GM12873 (cell line): ENCODE measurements at regions not wholly inside any gene's neighbourhood (a gene's known extent, or its start where the extent isn't known, plus 50 kb on each side); places are given as distances from the start of the nearest gene placed in this dataset.

Experiments
- TF ChIP-seq, protein P1 (sequence below): IDR thresholded peaks from 2 replicates; pipeline ENCODE4 v1.5.1; 2012; ENCODE audit warnings: low read depth, mild to moderate bottlenecking, moderate library complexity, low read length, control low read depth; ENCODE audit not compliant: insufficient read depth; ENCODE audit errors: missing control alignments

DNA sequence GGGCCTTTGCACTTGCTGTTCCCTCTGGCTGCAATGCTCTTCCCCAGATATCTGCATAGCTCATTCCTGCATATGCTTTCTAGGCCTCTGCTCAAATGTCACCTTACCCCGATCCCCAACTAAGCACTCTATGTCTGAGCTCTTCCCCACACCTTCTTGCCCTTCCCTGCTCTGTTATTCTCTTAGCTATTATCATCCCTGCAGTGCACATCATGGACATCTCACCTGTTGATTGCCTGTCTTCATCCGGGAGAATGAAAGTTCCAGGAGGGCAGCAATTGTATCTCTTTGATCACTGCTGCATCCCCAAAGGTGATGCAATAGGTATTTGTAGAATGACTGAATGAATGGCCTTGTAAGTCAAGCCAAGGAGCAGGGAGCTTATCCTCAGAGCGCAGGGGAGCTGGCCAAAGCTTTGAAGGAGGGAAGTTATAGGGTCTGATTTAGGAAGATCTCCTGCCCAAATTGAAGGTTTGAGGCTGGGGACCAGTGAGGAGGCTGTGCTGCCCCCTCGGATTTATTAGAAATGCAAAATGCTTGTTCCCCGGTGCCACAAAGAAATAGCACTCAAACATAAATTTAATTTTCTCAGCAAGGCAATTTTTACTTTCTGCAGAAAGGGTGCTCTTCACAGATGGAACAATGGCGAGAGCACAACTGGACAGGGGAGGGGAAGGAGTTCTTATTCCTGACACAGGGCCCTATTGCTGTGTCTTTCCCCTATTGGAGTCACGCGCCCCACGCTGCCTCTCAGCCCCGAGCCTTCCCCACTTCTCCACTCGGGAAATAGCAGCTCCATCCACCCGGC, 631.1 kb downstream of the MATN1 start:
- TF ChIP-seq, protein P1, sequence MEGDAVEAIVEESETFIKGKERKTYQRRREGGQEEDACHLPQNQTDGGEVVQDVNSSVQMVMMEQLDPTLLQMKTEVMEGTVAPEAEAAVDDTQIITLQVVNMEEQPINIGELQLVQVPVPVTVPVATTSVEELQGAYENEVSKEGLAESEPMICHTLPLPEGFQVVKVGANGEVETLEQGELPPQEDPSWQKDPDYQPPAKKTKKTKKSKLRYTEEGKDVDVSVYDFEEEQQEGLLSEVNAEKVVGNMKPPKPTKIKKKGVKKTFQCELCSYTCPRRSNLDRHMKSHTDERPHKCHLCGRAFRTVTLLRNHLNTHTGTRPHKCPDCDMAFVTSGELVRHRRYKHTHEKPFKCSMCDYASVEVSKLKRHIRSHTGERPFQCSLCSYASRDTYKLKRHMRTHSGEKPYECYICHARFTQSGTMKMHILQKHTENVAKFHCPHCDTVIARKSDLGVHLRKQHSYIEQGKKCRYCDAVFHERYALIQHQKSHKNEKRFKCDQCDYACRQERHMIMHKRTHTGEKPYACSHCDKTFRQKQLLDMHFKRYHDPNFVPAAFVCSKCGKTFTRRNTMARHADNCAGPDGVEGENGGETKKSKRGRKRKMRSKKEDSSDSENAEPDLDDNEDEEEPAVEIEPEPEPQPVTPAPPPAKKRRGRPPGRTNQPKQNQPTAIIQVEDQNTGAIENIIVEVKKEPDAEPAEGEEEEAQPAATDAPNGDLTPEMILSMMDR = no peak

DNA sequence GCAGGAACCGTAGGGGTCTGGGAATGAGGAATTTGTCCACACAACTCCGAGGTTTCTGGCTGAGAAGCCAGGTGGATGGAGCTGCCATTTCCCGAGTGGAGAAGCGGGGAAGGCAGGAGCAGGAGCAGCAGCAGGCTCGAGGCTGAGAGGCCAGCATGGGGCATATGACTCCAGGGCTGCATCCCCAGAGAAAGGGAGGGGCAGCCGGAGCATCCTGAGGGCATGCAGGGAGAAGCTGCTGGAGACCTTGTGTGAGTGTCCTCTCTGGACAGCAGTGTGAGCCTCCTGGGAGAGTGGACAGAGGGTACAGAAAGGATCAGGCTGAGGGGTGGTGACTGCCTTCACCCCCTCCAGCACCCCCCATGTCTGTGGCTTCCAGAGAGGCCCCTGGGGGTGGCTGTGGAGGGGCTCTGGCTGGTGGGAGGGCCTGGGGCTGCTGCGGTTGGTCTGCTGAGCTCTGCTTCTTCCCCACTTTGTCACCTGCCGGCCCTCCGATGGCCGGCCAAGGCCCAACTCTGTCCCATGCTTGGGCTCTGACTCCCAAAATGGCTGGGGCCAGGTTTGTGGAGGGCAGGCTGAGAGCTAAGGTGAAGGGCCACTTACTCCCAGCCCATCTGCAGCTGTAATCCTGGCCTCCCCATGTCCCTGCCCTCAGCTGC, 633.1 kb downstream of the MATN1 start:
- TF ChIP-seq, protein P1 = no peak

DNA sequence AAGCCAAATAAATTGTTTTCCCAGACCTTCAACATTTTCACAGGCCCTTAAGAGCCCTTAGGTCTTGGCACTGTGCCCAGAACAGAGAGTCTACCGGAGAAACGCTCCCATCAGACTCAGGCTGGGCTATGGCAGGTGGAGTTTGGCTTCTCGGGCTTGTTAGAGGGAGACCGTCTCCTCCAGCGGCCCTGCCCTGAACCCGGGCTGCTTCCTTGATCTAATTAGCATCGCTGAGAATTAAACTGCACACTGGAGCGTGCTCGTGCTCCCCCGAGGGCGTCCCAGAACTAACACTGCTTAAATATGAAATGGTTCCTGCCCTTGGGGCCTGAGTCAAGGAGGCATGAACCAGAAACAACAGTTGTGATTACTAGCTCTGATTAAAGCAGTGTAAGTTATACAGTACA, 634.4 kb downstream of the MATN1 start:
- TF ChIP-seq, protein P1 = no peak

DNA sequence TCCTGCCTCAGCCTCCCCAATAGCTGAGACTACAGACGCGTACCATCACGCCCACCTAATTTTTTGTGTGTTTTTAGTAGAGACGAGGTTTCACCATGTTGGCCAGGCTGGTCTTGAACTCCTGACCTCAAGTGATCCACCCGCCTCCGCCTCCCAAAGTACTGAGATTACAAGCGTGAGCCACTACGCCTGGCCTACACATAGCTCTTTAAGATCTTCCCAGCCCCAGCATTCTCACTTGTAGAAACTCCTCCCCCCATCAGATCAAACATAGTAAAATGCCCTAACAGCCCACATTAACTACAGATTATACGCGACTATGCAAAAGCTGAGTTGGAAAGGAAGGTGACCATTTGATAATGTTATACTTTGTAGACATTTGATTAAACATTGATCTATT, 634.8 kb downstream of the MATN1 start:
- TF ChIP-seq, protein P1 = no peak

DNA sequence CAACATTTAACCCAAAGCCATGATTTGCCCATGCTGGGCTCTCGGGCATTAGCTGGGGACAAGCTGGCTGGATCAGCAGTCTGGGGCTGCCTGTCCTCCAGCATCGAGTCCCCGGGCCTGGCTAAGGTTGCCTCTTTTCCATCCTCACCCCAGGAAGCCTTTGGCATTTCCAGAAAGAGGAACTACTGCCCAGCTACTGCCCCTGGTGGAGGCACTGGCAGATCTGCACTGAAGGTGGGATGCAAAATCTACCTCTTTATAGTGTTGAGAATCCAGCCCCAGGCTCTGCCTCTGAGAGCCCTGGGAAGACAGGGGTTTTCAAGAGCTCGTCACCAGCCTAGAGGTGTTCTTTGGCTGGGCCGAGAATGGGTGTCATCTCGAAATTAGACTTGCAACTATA, 635.9 kb downstream of the MATN1 start:
- TF ChIP-seq, protein P1 = peak; percentile 25

DNA sequence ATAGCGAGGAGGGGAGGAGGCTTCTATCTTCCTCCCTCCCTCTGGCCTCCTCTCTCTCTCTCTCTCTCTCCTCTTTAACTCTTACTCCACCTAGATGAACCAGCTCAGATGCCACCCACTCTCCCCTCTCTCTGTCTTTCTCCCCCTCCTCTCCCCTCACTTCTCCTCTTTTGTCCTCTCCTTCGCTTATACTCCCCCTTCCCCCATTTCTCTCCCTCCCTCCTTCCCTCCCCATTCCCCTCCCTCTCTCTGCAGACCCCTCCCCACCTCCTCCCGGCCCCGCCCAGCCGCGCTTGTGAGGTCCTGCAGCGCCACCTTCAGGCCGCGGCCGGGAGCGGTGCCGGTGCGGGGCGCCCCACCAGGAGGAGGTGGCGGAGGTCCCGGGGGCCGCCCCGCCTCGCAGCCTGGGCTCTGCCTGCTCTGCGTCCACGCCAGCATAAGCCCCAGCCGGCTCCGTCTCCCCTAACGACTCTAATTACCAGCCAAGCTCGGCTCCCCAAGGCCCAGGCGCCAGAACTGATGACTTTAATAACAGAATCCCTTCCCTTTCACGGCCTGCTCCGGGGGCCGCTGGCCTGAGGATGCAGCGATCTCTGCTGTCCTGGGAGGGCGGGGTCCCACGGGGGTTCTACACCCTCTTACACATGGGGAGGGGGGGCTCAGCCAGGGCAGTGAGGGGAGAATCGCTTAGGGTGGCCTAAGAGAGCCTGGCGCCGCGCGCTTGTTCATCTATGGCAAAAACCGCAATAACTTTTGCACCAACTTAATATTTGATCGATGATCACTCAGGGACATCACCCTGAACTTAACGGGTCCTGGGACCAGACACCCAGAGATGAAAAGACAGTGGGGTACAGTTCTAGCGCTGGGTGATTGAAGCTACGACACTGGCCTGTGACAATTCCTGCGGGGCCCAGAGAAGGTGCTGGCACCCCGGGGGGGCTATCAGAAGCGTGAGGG, 637.3 kb downstream of the MATN1 start:
- TF ChIP-seq, protein P1 = peak; percentile 51

DNA sequence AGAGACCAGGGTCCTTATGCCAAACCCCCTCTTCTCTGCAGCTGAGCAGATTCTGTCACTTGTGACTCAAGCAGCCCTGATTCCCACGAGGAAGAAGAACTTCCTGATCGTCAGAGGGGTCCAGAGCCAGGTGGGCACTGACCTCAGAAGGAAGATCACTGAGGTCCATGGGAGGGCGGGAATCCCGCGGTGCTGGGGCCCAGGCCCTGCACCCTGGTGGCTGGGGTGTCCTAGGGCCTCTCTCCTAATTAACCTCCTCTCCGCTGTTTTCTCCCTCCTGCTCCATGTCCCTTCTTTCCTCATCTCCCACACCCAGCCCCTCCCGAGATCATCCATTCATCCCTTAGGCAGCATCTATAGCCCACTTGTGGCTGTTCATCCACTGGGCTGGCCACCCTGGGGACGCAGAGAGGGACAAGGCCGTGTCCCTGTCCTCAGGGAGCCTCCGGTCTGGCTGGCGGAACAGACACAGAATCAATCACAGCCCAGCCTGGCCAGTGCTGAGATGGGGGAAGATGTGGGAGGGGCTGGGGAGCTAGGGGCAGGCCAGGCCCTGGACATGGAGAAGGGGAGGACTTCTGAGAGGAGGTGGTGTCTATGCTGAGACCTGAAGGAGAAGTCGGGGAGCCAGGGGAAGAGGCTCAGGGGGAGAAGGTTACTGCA, 638.3 kb downstream of the MATN1 start:
- TF ChIP-seq, protein P1 = no peak
